ENCODE measurements at regions not wholly inside any gene's neighbourhood (a gene's known extent, or its start where the extent isn't known, plus 50 kb on each side); places are given as distances from the start of the nearest gene placed in this dataset.
"Not testable (repeated sequence)": the region's sequence is repeated elsewhere in the genome, so short reads cannot be mapped to it uniquely, and the experiment has no call there.

- DNase-seq: no peak
Measured at GRCh38 chr2:4873876-4874593, 818.1 kb upstream of the SOX11 start.

GRCh38 chr2:4882421-4882820 is 809.8 kb upstream of the SOX11 start:
- DNase-seq: no peak

GRCh38 chr2:4882941-4883340 is 809.2 kb upstream of the SOX11 start:
- no peak for DNase-seq

- DNase-seq: no peak
Measured at GRCh38 chr2:4883375-4883774, 808.8 kb upstream of the SOX11 start.

GRCh38 chr2:4884117-4884571 is 808.0 kb upstream of the SOX11 start:
- no peak for DNase-seq

- no peak for DNase-seq
Measured at GRCh38 chr2:4891394-4891793, 800.8 kb upstream of the SOX11 start.

- DNase-seq: no peak
Measured at GRCh38 chr2:4895371-4895770, 796.8 kb upstream of the SOX11 start.

GRCh38 chr2:4898706-4899105 is 793.5 kb upstream of the SOX11 start:
- DNase-seq: no peak

- DNase-seq: no peak
Measured at GRCh38 chr2:4900242-4900641, 791.9 kb upstream of the SOX11 start.

GRCh38 chr2:4900861-4901770 is 791.1 kb upstream of the SOX11 start:
- no peak for DNase-seq

GRCh38 chr2:4903656-4904348 is 788.4 kb upstream of the SOX11 start:
- DNase-seq: no peak

- DNase-seq: peak; percentile 27
Measured at GRCh38 chr2:4908461-4908860, 783.7 kb upstream of the SOX11 start.

- no peak for DNase-seq
Measured at GRCh38 chr2:4909346-4910009, 782.7 kb upstream of the SOX11 start.

- no peak for DNase-seq
Measured at GRCh38 chr2:4914036-4914435, 778.1 kb upstream of the SOX11 start.

GRCh38 chr2:4914551-4914950 is 777.6 kb upstream of the SOX11 start:
- no peak for DNase-seq

- no peak for DNase-seq
Measured at GRCh38 chr2:4915357-4915756, 776.8 kb upstream of the SOX11 start.

- DNase-seq: no peak
Measured at GRCh38 chr2:4916094-4916493, 776.1 kb upstream of the SOX11 start.

- DNase-seq: peak; percentile 76
Measured at GRCh38 chr2:4930704-4931103, 761.5 kb upstream of the SOX11 start.

GRCh38 chr2:4931721-4932365 is 760.3 kb upstream of the SOX11 start:
- no peak for DNase-seq

- not testable (repeated sequence) for DNase-seq
Measured at GRCh38 chr2:4935291-4935690, 756.9 kb upstream of the SOX11 start.

- DNase-seq: no peak
Measured at GRCh38 chr2:4937550-4937949, 754.6 kb upstream of the SOX11 start.

- no peak for DNase-seq
Measured at GRCh38 chr2:4938206-4938605, 754.0 kb upstream of the SOX11 start.

Measured in NCI-H82 (cell line).